ENCODE measurements at regions not wholly inside any gene's neighbourhood (a gene's known extent, or its start where the extent isn't known, plus 50 kb on each side); places are given as distances from the start of the nearest gene placed in this dataset.

DNA sequence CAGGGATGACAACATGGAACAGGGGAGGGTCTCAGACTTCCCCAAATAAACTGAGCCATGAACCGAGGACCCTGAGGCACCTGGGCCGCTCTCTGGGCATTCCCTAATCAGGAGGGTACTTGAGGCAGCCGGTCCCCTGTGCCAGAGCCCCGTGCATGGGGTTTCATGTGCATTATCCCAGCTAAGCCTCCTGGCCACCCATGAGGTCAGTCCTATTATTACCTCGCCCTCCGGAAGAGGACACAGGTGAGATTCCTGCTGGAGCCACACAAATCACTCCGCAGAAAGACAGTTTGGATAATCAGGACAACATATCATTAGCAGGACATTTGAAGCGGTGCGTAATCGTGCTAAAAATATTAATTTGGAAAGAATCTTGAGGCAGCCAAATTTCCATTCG, 274.0 kb downstream of the PARN start:
- TF ChIP-seq, protein P1, sequence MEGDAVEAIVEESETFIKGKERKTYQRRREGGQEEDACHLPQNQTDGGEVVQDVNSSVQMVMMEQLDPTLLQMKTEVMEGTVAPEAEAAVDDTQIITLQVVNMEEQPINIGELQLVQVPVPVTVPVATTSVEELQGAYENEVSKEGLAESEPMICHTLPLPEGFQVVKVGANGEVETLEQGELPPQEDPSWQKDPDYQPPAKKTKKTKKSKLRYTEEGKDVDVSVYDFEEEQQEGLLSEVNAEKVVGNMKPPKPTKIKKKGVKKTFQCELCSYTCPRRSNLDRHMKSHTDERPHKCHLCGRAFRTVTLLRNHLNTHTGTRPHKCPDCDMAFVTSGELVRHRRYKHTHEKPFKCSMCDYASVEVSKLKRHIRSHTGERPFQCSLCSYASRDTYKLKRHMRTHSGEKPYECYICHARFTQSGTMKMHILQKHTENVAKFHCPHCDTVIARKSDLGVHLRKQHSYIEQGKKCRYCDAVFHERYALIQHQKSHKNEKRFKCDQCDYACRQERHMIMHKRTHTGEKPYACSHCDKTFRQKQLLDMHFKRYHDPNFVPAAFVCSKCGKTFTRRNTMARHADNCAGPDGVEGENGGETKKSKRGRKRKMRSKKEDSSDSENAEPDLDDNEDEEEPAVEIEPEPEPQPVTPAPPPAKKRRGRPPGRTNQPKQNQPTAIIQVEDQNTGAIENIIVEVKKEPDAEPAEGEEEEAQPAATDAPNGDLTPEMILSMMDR (conservative IDR thresholded peaks at IDR 0.05; ENCODE audit: low read depth) = no peak
- ChIA-PET CTCF (no interaction called here), POLR2A (ENCODE audit: low non-redundant PET) (no interaction called here)
- peak overlapping the region; percentile 47 for H3K27ac ChIP-seq
- DNase-seq (ENCODE audit: low spot score) = no peak

- TF ChIP-seq, protein P1 (conservative IDR thresholded peaks at IDR 0.05; ENCODE audit: low read depth) = no peak
- H3K27ac ChIP-seq = peak overlapping the region; percentile 47
- ChIA-PET CTCF (interaction anchor here (0.8 kb wide), 1 partner anchor 11 kb away, joined by 5 read pairs; no protein-coding TSS in a partner anchor), POLR2A (ENCODE audit: low non-redundant PET) (no interaction called here)
- no peak for DNase-seq (ENCODE audit: low spot score)
Observed at GRCh38 chr16:14354561-14355351, 275.3 kb downstream of the PARN start.

GRCh38 chr16:14353340-14353739, 276.7 kb downstream of the PARN start:
- TF ChIP-seq, protein P1 (conservative IDR thresholded peaks at IDR 0.05; ENCODE audit: low read depth) = no peak
- no peak for DNase-seq (ENCODE audit: low spot score)
- POLR2A ChIA-PET (ENCODE audit: low non-redundant PET) = no interaction called here
- no peak overlapping the region for H3K27ac ChIP-seq
- CTCF ChIA-PET = no interaction called here

DNA sequence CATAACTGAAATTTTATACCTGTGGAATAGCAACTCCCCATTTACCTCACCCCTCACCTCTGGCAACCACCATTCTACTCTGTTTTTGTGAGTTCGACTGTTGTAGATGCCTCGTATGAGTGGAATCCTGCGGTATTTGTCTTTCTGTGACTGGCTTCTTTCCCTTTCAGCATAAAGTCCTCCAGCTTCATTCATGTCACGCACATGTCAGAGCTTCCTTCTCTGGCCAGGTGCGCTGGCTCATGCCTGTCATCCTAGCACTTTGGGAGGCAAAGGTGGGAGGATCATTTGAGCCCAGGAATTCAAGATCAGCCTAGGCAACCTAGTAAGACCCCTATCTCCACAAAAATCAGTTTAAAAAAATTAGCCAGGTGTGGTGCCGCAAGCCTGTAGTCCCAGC, 278.4 kb downstream of the PARN start:
- DNase-seq (ENCODE audit: low spot score) = no peak
- H3K27ac ChIP-seq = no peak overlapping the region
- TF ChIP-seq, protein P1 (conservative IDR thresholded peaks at IDR 0.05; ENCODE audit: low read depth) = no peak
- ChIA-PET CTCF (no interaction called here), POLR2A (ENCODE audit: low non-redundant PET) (no interaction called here)

GRCh38 chr16:14350626-14351025, 279.4 kb downstream of the PARN start:
- H3K27ac ChIP-seq = no peak overlapping the region
- DNase-seq (ENCODE audit: low spot score) = no peak
- ChIA-PET POLR2A (ENCODE audit: low non-redundant PET) (no interaction called here), CTCF (no interaction called here)
- TF ChIP-seq, protein P1 (conservative IDR thresholded peaks at IDR 0.05; ENCODE audit: low read depth) = no peak

DNA sequence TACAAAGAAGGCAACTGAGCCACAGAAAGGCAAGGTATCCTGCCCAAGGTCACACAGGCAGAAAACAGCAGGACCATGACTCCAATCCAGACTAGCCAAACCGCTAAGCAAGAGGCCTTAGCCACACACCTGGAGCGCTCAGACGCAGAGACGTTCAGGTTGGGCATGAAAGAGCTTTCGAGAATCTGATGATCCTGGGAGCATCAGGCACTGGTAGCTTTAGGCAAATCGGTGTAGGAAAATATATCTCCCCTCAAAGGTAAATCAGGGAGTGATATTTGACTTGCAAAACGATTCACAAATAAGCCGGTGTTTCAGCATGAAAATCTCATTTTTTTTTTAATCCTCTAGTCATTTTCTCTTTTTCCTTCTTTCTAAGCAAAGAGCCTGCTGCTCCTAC, 279.0 kb downstream of the MRTFB start:
- CTCF ChIA-PET = no interaction called here

More for the DNA sequence above, 279.0 kb downstream of the MRTFB start:
- POLR2A ChIA-PET (ENCODE audit: low non-redundant PET) = no interaction called here
- TF ChIP-seq, protein P1 (conservative IDR thresholded peaks at IDR 0.05; ENCODE audit: low read depth) = no peak
- no peak overlapping the region for H3K27ac ChIP-seq
- no peak for DNase-seq (ENCODE audit: low spot score)

Measured in RWPE1 (cell line).